SKM-1 treated with dmso at 0.1 percent for 144 hours (cell line): ENCODE measurements at regions not wholly inside any gene's neighbourhood (a gene's known extent, or its start where the extent isn't known, plus 50 kb on each side); places are given as distances from the start of the nearest gene placed in this dataset.

ENCODE experiments used
- DNase-seq: peaks from one replicate; lab custom pipeline; 2025; ENCODE audit not compliant: unreplicated experiment; lab: John Stamatoyannopoulos, UW

- no peak for DNase-seq
Observed at GRCh38 chr13:103255587-103256301, 189.5 kb upstream of the SLC10A2 start.

GRCh38 chr13:103250071-103250470 is 183.9 kb upstream of the SLC10A2 start:
- no peak for DNase-seq

GRCh38 chr13:103246581-103247200 is 180.5 kb upstream of the SLC10A2 start:
- no peak for DNase-seq

- no peak for DNase-seq
Observed at GRCh38 chr13:103243495-103243894, 177.3 kb upstream of the SLC10A2 start.

GRCh38 chr13:103238441-103238840 is 172.2 kb upstream of the SLC10A2 start:
- no peak for DNase-seq

GRCh38 chr13:103236213-103236612 is 170.0 kb upstream of the SLC10A2 start:
- no peak for DNase-seq

GRCh38 chr13:103229674-103230073 is 163.5 kb upstream of the SLC10A2 start:
- DNase-seq = no peak

GRCh38 chr13:103224804-103225203 is 158.6 kb upstream of the SLC10A2 start:
- no peak for DNase-seq

GRCh38 chr13:103222683-103223082 is 156.5 kb upstream of the SLC10A2 start:
- DNase-seq = no peak

- DNase-seq = no peak
Observed at GRCh38 chr13:103218253-103218652, 152.0 kb upstream of the SLC10A2 start.

- DNase-seq = no peak
Observed at GRCh38 chr13:103213152-103213551, 146.9 kb upstream of the SLC10A2 start.

GRCh38 chr13:103210348-103210747 is 144.1 kb upstream of the SLC10A2 start:
- DNase-seq = no peak

- no peak for DNase-seq
Observed at GRCh38 chr13:103203735-103204330, 137.6 kb upstream of the SLC10A2 start.

- DNase-seq = no peak
Observed at GRCh38 chr13:103200118-103200885, 134.1 kb upstream of the SLC10A2 start.

GRCh38 chr13:103199380-103200088 is 133.3 kb upstream of the SLC10A2 start:
- DNase-seq = no peak

GRCh38 chr13:103196356-103196755 is 130.1 kb upstream of the SLC10A2 start:
- no peak for DNase-seq

- no peak for DNase-seq
Observed at GRCh38 chr13:103195762-103196161, 129.5 kb upstream of the SLC10A2 start.

- DNase-seq = no peak
Observed at GRCh38 chr13:103194871-103195270, 128.7 kb upstream of the SLC10A2 start.

- no peak for DNase-seq
Observed at GRCh38 chr13:103192511-103193135, 126.4 kb upstream of the SLC10A2 start.

GRCh38 chr13:103190841-103191240 is 124.6 kb upstream of the SLC10A2 start:
- no peak for DNase-seq
